ENCODE measurements at regions not wholly inside any gene's neighbourhood (a gene's known extent, or its start where the extent isn't known, plus 50 kb on each side); places are given as distances from the start of the nearest gene placed in this dataset.
"Not testable (repeated sequence)": the region's sequence is repeated elsewhere in the genome, so short reads cannot be mapped to it uniquely, and the experiment has no call there.

- TF ChIP-seq CTCF (IDR thresholded peaks at IDR 0.05; ENCODE audit: extremely low read depth, missing control alignments): no peak
- DNase-seq (ENCODE audit: low spot score): no peak
Measured at GRCh38 chr5:167934551-167934971, 356.9 kb upstream of the WWC1 start.

- DNase-seq (ENCODE audit: low spot score): no peak
Measured at GRCh38 chr5:167936022-167936421, 355.4 kb upstream of the WWC1 start.

GRCh38 chr5:167936944-167937634 is 354.4 kb upstream of the WWC1 start:
- no peak for DNase-seq (ENCODE audit: low spot score)
- no peak for TF ChIP-seq CTCF (IDR thresholded peaks at IDR 0.05; ENCODE audit: extremely low read depth, missing control alignments)

More at GRCh38 chr5:167936022-167936421, 355.4 kb upstream of the WWC1 start:
- TF ChIP-seq CTCF (IDR thresholded peaks at IDR 0.05; ENCODE audit: extremely low read depth, missing control alignments): no peak

- no peak for DNase-seq (ENCODE audit: low spot score)
- TF ChIP-seq CTCF (IDR thresholded peaks at IDR 0.05; ENCODE audit: extremely low read depth, missing control alignments): no peak
Measured at GRCh38 chr5:167937635-167937998, 353.8 kb upstream of the WWC1 start.

- DNase-seq (ENCODE audit: low spot score): no peak
- TF ChIP-seq CTCF (IDR thresholded peaks at IDR 0.05; ENCODE audit: extremely low read depth, missing control alignments): no peak
Measured at GRCh38 chr5:167939686-167940085, 351.8 kb upstream of the WWC1 start.

GRCh38 chr5:167940911-167941310 is 350.5 kb upstream of the WWC1 start:
- TF ChIP-seq CTCF (IDR thresholded peaks at IDR 0.05; ENCODE audit: extremely low read depth, missing control alignments): no peak

GRCh38 chr5:167941556-167941955 is 349.9 kb upstream of the WWC1 start:
- DNase-seq (ENCODE audit: low spot score): not testable (repeated sequence)

More at GRCh38 chr5:167940911-167941310, 350.5 kb upstream of the WWC1 start:
- DNase-seq (ENCODE audit: low spot score): no peak

- no peak for TF ChIP-seq CTCF (IDR thresholded peaks at IDR 0.05; ENCODE audit: extremely low read depth, missing control alignments)
Measured at GRCh38 chr5:167943343-167943742, 348.1 kb upstream of the WWC1 start.

More at GRCh38 chr5:167943343-167943742, 348.1 kb upstream of the WWC1 start:
- DNase-seq (ENCODE audit: low spot score): no peak
